ENCODE measurements at regions not wholly inside any gene's neighbourhood (a gene's known extent, or its start where the extent isn't known, plus 50 kb on each side); places are given as distances from the start of the nearest gene placed in this dataset.

DNA sequence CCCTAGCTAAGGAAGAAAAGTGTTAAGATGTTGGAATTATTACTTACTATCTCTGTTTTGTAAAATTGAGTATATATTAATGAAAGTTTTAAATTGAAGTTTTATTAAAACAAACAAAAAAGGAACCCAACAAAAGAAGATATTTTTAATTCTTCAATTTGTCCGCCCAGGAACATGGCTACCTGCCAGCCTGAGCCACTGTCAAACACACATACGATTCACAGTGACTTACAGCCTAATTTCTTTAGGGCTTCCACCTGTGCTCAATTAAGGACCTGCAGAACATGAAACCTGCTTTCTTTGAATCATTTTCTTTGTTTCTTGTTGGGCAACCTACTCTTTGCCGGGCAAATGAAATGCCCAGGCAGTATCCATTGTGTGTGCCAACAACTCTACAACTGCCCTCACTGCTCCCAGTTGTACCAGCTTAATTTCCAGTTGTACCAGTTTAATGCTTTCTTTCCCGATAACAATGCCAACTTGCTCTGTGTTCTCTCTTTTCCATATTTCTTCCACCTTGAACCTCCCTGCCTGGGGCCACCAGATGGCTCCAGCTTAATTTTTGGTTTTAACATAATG is 181.7 kb downstream of the GBA3 start:
- DNase-seq (ENCODE audit: low read depth in 2 of 2) = no peak

DNA sequence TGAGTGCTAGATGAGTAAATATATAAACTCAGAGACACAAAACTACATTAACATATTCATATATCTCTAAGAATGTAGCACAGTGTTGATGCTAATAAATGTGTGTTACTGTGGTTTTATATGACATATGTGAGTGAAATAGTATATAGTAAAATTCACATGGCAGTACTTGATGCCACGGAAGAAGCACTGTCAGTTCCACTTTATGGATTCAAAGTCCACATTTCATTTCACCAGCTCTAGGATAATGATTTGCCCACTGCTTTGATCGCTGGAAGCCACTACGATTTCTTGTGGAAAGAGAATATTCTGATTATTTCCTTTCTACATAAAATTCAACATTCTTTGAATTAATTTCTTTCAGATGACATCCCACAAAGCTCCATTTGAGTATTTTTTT is 181.2 kb downstream of the GBA3 start:
- DNase-seq (ENCODE audit: low read depth in 2 of 2) = no peak

GRCh38 chr4:22870847-22871449 is 178.2 kb downstream of the GBA3 start:
- no peak for DNase-seq (ENCODE audit: low read depth in 2 of 2)

- DNase-seq (ENCODE audit: low read depth in 2 of 2) = no peak
These were observed 176.5 kb downstream of the GBA3 start for GRCh38 chr4:22869235-22869634.

Data from activated CD4-positive, alpha-beta T cell treated with anti-CD3 and anti-CD28 coated beads for 24 hours (primary cell).